ENCODE measurements at regions not wholly inside any gene's neighbourhood (a gene's known extent, or its start where the extent isn't known, plus 50 kb on each side); places are given as distances from the start of the nearest gene placed in this dataset.

GRCh38 chr18:28584731-28585130, 407.8 kb upstream of the CDH2 start:
- TF ChIP-seq, protein P1, sequence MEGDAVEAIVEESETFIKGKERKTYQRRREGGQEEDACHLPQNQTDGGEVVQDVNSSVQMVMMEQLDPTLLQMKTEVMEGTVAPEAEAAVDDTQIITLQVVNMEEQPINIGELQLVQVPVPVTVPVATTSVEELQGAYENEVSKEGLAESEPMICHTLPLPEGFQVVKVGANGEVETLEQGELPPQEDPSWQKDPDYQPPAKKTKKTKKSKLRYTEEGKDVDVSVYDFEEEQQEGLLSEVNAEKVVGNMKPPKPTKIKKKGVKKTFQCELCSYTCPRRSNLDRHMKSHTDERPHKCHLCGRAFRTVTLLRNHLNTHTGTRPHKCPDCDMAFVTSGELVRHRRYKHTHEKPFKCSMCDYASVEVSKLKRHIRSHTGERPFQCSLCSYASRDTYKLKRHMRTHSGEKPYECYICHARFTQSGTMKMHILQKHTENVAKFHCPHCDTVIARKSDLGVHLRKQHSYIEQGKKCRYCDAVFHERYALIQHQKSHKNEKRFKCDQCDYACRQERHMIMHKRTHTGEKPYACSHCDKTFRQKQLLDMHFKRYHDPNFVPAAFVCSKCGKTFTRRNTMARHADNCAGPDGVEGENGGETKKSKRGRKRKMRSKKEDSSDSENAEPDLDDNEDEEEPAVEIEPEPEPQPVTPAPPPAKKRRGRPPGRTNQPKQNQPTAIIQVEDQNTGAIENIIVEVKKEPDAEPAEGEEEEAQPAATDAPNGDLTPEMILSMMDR (IDR thresholded peaks at IDR 0.05; ENCODE audit: insufficient read depth, low read length), result no peak
- TF ChIP-seq GABPA (IDR thresholded peaks at IDR 0.05; ENCODE audit: low read depth) (no peak), POLR2AphosphoS5 (IDR thresholded peaks at IDR 0.05; ENCODE audit: low read depth) (no peak), SPI1 (IDR thresholded peaks at IDR 0.05; ENCODE audit: borderline replicate concordance, low read depth) (no peak)
